Thymus (tissue), 11 donors: ENCODE measurements at regions not wholly inside any gene's neighbourhood (a gene's known extent, or its start where the extent isn't known, plus 50 kb on each side); places are given as distances from the start of the nearest gene placed in this dataset.

Experiments used
- DNase-seq, 9 donors: peaks; one replicate each; pipeline ENCODE4 v3.0.0-alpha.2; 2013; ENCODE audit warnings: low spot score in 9 of 9, low read depth in 6 of 9, missing footprints in 1 of 9
- H3K27ac ChIP-seq, 2 donors: one replicate each; pipeline ENCODE4 v1.5.1; 2013; ENCODE audit warnings: control low read depth in 1 of 2, low read depth in 1 of 2, low read length in 1 of 2, mild to moderate bottlenecking in 1 of 2, moderate library complexity in 1 of 2
- H3K27me3 ChIP-seq, 2 donors: one replicate each; pipeline ENCODE4 v1.5.1; 2013; ENCODE audit warnings: low read length in 1 of 2; ENCODE audit not compliant: control insufficient read depth in 2 of 2, insufficient read depth in 1 of 2
- H3K36me3 ChIP-seq, 2 donors: one replicate each; pipeline ENCODE4 v1.5.1; 2013; ENCODE audit warnings: low read length in 1 of 2, mild to moderate bottlenecking in 1 of 2, moderate library complexity in 1 of 2; ENCODE audit not compliant: control insufficient read depth in 2 of 2, insufficient read depth in 2 of 2
- H3K4me1 ChIP-seq, 2 donors: one replicate each; pipeline ENCODE4 v1.5.1; 2013; ENCODE audit warnings: low read length in 2 of 2; ENCODE audit not compliant: control insufficient read depth in 2 of 2, insufficient read depth in 2 of 2
- H3K4me3 ChIP-seq, 2 donors: one replicate each; pipeline ENCODE4 v1.5.1; 2013; ENCODE audit warnings: low read length in 2 of 2, control low read depth in 1 of 2, mild to moderate bottlenecking in 1 of 2
- H3K9me3 ChIP-seq, 2 donors: one replicate each; pipeline ENCODE4 v1.5.1; 2013; ENCODE audit warnings: low read length in 1 of 2, mild to moderate bottlenecking in 1 of 2; ENCODE audit not compliant: control insufficient read depth in 2 of 2, insufficient read depth in 1 of 2
- WGBS: extraction: QIAGEN DNeasy Blood & Tissue Kit; methylation state at CpG from one replicate; pipeline ENCODE4 v1.1.7; 2013; 5-methylcytosine and 5-hydroxymethylcytosine counted together
- donor health status: healthy.

DNA sequence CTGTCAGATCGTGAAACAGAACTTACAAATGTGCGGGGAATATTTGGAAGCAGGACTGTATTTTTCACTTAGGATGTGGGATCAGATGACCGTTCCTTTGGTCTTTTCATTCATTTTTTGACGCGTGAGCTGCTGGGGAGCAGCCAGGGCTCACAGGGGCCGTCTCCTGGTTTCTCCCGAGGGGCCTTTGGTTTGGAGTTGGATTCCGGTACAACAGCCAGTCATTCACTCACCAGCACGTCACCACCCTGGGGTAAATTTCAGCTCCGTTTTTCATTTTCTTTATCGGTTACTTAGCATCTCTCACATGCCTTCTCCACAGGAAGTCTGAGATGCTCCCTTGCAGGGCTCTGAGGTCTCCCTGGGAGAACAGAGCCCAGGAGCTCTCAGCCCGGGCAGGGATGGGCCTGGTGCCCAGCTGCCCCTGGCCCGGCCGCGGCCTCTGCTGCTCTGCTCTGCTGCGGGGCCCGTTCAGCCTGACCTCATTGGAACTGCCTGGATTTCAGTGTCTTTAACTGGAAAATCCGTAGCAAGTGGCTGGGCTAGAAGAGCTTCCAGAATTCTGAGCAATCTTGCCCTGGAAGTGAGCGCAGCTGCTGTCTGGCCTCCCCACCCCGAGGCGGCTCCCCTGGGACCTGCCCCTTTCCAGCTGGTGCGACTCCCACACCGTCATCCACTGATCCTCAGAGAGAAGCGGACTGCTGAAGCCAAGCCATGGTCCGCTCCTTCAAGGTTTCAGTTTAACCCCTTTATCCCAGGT, 335.6 kb downstream of the EIPR1 start:
- DNase-seq, result no peak
- Histone ChIP-seq H3K4me3 (no peak overlapping the region), H3K9me3 (peaks cover 0 to 4% of the 10 kb centered on the region in 2 donors), H3K27me3 (no peaks in the 10 kb centered on the region), H3K27ac (peak overlapping the region in 1 of 2 donors; percentile 60), H3K36me3 (no peaks in the 10 kb centered on the region), H3K4me1 (peaks cover 0 to 10% of the 10 kb centered on the region in 2 donors)
- WGBS, result 85% methylated on average over 25 of the region's 25 CpGs

GRCh38 chr2:3041246-3041645, 336.4 kb downstream of the EIPR1 start:
- 90% methylated on average over 17 of the region's 17 CpGs for WGBS
- Histone ChIP-seq H3K27ac (peak overlapping the region in 1 of 2 donors; percentile 60), H3K36me3 (no peaks in the 10 kb centered on the region), H3K9me3 (peaks cover 1 to 9% of the 10 kb centered on the region in 2 donors), H3K27me3 (no peaks in the 10 kb centered on the region), H3K4me3 (no peak overlapping the region), H3K4me1 (peaks cover 0 to 10% of the 10 kb centered on the region in 2 donors)
- DNase-seq, result no peak

DNA sequence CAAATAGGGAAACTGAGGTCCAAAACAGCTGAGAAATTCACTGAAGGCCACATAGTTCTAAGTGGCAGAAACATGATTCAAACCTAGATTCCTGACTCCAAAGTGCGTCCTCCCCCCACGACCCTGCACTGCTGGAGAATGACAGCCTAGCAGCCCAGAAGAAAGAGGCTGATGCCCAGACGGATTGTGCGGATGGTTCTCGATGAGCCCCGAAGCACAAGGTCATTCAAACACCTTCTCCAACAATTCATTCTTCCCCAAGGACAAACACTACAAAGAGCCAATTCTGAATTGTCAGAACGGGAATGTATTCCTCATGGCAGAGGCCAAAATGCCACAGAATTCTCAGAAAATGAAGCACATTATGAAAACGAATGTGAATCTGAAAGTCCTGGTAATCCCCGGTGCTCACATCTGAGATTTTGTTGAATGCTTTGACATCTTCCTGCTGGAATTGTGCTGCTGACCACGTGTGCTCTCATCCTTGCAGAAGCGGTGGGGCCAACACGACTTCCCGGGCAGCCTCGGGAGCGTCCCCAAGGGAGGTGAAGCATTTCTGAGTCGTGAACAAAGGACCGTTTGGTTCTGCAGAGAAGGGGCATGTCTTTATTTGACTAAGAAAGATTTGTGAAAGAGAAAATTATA, 337.0 kb downstream of the EIPR1 start:
- peaks cover 0 to 10% of the 10 kb centered on the region in 2 donors for H3K4me1 ChIP-seq
- peak overlapping the region in 1 of 2 donors; percentile 65 for H3K27ac ChIP-seq
- H3K9me3 ChIP-seq, result peaks cover 1 to 9% of the 10 kb centered on the region in 2 donors
- DNase-seq, result peak in 1 of 9 donors; percentile 11
- no peaks in the 10 kb centered on the region for H3K36me3 ChIP-seq
- 88% methylated on average over 17 of the region's 17 CpGs for WGBS
- H3K27me3 ChIP-seq, result no peaks in the 10 kb centered on the region
- H3K4me3 ChIP-seq, result no peak overlapping the region

GRCh38 chr2:3040066-3040428, 337.6 kb downstream of the EIPR1 start:
- Histone ChIP-seq H3K4me3 (no peak overlapping the region), H3K9me3 (peaks cover 1 to 12% of the 10 kb centered on the region in 2 donors), H3K36me3 (no peaks in the 10 kb centered on the region), H3K27ac (peak overlapping the region in 1 of 2 donors; percentile 65), H3K27me3 (no peaks in the 10 kb centered on the region), H3K4me1 (peaks cover 0 to 10% of the 10 kb centered on the region in 2 donors)
- DNase-seq, result no peak
- 97% methylated on average over 2 of the region's 2 CpGs for WGBS

DNA sequence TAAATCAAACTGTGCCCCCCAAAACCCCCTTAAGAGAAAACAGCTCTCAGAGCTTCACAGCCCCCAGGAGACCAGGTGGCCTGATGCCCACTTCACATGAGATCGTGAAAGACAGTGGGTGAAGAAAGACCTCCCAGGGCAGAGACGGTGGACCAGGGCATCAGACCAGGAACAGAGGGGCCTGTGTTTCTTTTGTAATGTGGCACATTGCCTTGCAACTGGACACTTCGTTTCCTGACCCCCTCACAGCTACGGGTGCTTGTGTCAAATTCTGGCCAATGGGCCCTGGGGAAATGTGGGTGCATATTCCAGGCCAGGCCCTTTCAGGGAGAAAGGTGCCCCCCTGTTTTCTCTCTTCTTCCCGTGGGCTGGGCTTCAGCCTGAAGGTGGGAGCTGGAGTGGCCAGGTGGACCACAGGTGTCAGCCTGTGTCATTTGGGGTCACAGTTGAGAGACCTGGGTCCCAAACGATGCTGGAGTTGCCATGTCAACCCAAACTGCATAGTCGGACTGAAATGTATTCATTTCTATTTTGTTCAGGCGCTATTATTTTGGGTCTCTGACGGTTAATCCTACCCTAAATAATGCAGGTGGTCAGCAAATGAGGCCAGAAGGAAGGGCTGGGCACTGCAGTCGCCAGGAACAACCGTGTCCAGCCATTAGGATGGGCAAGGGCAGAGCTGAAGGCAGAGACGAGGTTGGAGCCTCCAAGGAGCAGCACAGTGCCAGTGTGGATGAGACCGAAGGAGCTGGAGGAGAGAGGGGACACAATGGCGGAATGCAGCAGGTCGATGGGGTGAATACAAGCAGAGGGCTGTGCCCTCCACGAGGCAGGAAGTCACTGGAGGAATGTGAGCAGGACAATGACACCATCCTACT, 338.2 kb downstream of the EIPR1 start:
- WGBS, result 91% methylated on average over 16 of the region's 16 CpGs
- DNase-seq, result no peak
- H3K27ac ChIP-seq, result no peak overlapping the region
- H3K4me3 ChIP-seq, result no peak overlapping the region
- peaks cover 1 to 15% of the 10 kb centered on the region in 2 donors for H3K9me3 ChIP-seq
- H3K36me3 ChIP-seq, result no peaks in the 10 kb centered on the region
- peaks cover 0 to 10% of the 10 kb centered on the region in 2 donors for H3K4me1 ChIP-seq
- no peaks in the 10 kb centered on the region for H3K27me3 ChIP-seq

- no peak overlapping the region for H3K27ac ChIP-seq
- peaks cover 0 to 10% of the 10 kb centered on the region in 2 donors for H3K4me1 ChIP-seq
- 93% methylated on average over 12 of the region's 12 CpGs for WGBS
- H3K9me3 ChIP-seq, result peaks cover 1 to 15% of the 10 kb centered on the region in 2 donors
- no peaks in the 10 kb centered on the region for H3K27me3 ChIP-seq
- no peak for DNase-seq
- H3K4me3 ChIP-seq, result no peak overlapping the region
- no peaks in the 10 kb centered on the region for H3K36me3 ChIP-seq
These were observed 339.0 kb downstream of the EIPR1 start for GRCh38 chr2:3038636-3039035.

GRCh38 chr2:3037196-3038194, 340.1 kb downstream of the EIPR1 start:
- H3K9me3 ChIP-seq, result peaks cover 1 to 15% of the 10 kb centered on the region in 2 donors
- WGBS, result 98% methylated on average over 29 of the region's 29 CpGs
- no peak overlapping the region for H3K4me3 ChIP-seq
- H3K27me3 ChIP-seq, result no peaks in the 10 kb centered on the region
- peaks cover 0 to 5% of the 10 kb centered on the region in 2 donors for H3K4me1 ChIP-seq
- DNase-seq, result no peak
- H3K27ac ChIP-seq, result no peak overlapping the region
- H3K36me3 ChIP-seq, result no peaks in the 10 kb centered on the region

- no peak overlapping the region for H3K4me3 ChIP-seq
- H3K36me3 ChIP-seq, result no peaks in the 10 kb centered on the region
- no peak for DNase-seq
- WGBS, result 98% methylated on average over 18 of the region's 18 CpGs
- H3K27ac ChIP-seq, result no peak overlapping the region
- H3K27me3 ChIP-seq, result no peaks in the 10 kb centered on the region
- H3K4me1 ChIP-seq, result peaks cover 0 to 5% of the 10 kb centered on the region in 2 donors
- H3K9me3 ChIP-seq, result peaks cover 1 to 15% of the 10 kb centered on the region in 2 donors
These were observed 341.0 kb downstream of the EIPR1 start for GRCh38 chr2:3036432-3037125.
